ENCODE measurements at regions not wholly inside any gene's neighbourhood (a gene's known extent, or its start where the extent isn't known, plus 50 kb on each side); places are given as distances from the start of the nearest gene placed in this dataset.
A peak's percentile ranks its signal among the peaks of the same experiment; 100 is the strongest.

DNA sequence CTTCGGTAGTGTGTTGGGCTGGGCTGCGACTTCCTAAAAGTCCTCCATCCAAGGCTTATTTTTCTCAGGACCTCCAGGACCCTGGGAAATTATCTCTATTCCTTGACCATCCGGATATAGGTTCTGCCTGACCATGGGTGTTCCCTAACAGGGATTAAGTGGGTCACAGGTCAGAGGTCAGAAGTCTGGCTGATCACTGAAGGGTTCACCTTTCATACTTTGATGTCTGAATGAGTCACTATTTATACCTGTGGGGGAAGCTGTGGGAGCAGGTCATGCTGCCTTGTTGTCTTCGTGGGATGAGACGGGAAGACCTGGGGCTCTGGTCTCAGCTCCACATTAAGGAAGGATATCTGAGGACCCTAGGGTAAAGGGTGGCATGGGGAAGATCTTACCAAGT is 65.0 kb upstream of the ETV3 start:
- Histone ChIP-seq H3K4me3 (ENCODE audit: low read length) (no peak overlapping the region), H3K9me3 (ENCODE audit: control insufficient read depth, low read length) (no peaks in the 10 kb centered on the region), H3K27ac (ENCODE audit: low read depth, low read length) (no peak overlapping the region), H3K4me1 (ENCODE audit: control insufficient read depth, insufficient read depth, low read length) (no peaks in the 10 kb centered on the region), H3K9ac (ENCODE audit: extremely low read depth, low read length, poor library complexity, severe bottlenecking) (no peak overlapping the region), H3K36me3 (ENCODE audit: control insufficient read depth, insufficient read depth, low read length) (no peaks in the 10 kb centered on the region), H3K27me3 (ENCODE audit: control insufficient read depth, insufficient read depth, low read length, poor library complexity, severe bottlenecking) (no peaks in the 10 kb centered on the region)
- no peak overlapping the region for H3K4me3 Mint-ChIP-seq
- DNase-seq: peak; percentile 23
- no peaks in the 10 kb centered on the region for H3K9me3 Mint-ChIP-seq
- peaks cover 9% of the 10 kb centered on the region for H3K4me1 Mint-ChIP-seq
- TF ChIP-seq, protein P1, sequence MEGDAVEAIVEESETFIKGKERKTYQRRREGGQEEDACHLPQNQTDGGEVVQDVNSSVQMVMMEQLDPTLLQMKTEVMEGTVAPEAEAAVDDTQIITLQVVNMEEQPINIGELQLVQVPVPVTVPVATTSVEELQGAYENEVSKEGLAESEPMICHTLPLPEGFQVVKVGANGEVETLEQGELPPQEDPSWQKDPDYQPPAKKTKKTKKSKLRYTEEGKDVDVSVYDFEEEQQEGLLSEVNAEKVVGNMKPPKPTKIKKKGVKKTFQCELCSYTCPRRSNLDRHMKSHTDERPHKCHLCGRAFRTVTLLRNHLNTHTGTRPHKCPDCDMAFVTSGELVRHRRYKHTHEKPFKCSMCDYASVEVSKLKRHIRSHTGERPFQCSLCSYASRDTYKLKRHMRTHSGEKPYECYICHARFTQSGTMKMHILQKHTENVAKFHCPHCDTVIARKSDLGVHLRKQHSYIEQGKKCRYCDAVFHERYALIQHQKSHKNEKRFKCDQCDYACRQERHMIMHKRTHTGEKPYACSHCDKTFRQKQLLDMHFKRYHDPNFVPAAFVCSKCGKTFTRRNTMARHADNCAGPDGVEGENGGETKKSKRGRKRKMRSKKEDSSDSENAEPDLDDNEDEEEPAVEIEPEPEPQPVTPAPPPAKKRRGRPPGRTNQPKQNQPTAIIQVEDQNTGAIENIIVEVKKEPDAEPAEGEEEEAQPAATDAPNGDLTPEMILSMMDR (conservative IDR thresholded peaks at IDR 0.05): no peak
- H3K36me3 Mint-ChIP-seq (ENCODE audit: low read depth): no peaks in the 10 kb centered on the region
- H3K27ac Mint-ChIP-seq: no peak overlapping the region
- H3K27me3 Mint-ChIP-seq (ENCODE audit: insufficient read depth): no peaks in the 10 kb centered on the region
- 93 to 97% methylated on average over 5 of the region's 5 CpGs for WGBS, 2 experiments (ENCODE audit: insufficient coverage in 1 of 2, insufficient read length in 1 of 2)

DNA sequence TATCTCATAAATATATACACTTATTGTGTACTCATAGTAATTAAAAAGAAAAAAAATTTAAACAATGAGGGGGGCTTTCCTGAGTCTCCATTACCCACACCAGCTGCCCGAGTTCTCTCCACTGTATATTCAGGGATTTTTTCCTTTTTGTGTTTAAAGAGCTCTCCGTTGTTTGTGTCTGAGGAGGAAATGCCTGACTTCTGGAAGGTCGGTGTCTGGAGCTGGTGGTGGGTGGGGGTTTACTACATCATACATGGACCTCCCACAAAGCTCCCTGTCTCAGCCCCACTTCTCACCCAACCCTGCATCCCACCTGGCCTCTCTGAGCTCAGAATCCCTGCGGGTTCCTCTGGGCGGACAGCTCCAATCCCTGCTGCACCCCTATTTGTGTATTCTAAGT is 64.1 kb upstream of the ETV3 start:
- no peak overlapping the region for H3K4me3 ChIP-seq (ENCODE audit: low read length)
- 83 to 89% methylated on average over 3 of the region's 5 CpGs for WGBS, 2 experiments (ENCODE audit: insufficient coverage in 1 of 2, insufficient read length in 1 of 2)
- H3K9me3 Mint-ChIP-seq: no peaks in the 10 kb centered on the region
- no peak overlapping the region for H3K4me3 Mint-ChIP-seq
- peak; percentile 12 for DNase-seq
- no peak overlapping the region for H3K9ac ChIP-seq (ENCODE audit: extremely low read depth, low read length, poor library complexity, severe bottlenecking)
- no peak overlapping the region for H3K27ac Mint-ChIP-seq
- no peaks in the 10 kb centered on the region for H3K36me3 Mint-ChIP-seq (ENCODE audit: low read depth)
- no peaks in the 10 kb centered on the region for H3K36me3 ChIP-seq (ENCODE audit: control insufficient read depth, insufficient read depth, low read length)
- no peaks in the 10 kb centered on the region for H3K9me3 ChIP-seq (ENCODE audit: control insufficient read depth, low read length)
- peaks cover 16% of the 10 kb centered on the region for H3K4me1 Mint-ChIP-seq
- H3K27ac ChIP-seq (ENCODE audit: low read depth, low read length): no peak overlapping the region
- TF ChIP-seq, protein P1 (conservative IDR thresholded peaks at IDR 0.05): no peak
- H3K27me3 ChIP-seq (ENCODE audit: control insufficient read depth, insufficient read depth, low read length, poor library complexity, severe bottlenecking): no peaks in the 10 kb centered on the region
- no peaks in the 10 kb centered on the region for H3K27me3 Mint-ChIP-seq (ENCODE audit: insufficient read depth)
- H3K4me1 ChIP-seq (ENCODE audit: control insufficient read depth, insufficient read depth, low read length): no peaks in the 10 kb centered on the region

DNA sequence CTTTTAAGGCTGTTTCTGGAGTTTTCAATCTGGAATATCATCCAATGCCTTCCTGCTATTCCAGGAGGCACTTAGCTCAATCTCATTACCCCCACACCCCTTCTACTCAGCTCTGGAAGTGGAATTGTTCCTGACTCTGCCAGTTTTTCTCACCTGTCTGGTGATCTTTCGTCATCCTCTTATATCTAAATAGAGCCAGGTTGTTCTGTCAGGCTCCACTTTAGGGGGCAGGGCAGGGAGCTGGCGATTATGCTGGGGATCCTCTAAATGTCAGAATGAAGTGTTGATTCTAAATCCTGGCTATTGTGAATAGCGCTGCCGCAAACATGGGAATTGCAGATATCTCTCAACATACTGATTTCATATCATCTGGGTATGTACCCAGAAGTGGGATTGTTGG is 63.6 kb upstream of the ETV3 start:
- TF ChIP-seq, protein P1 (conservative IDR thresholded peaks at IDR 0.05): no peak
- no peaks in the 10 kb centered on the region for H3K27me3 ChIP-seq (ENCODE audit: control insufficient read depth, insufficient read depth, low read length, poor library complexity, severe bottlenecking)
- peak; percentile 19 for DNase-seq
- H3K9ac ChIP-seq (ENCODE audit: extremely low read depth, low read length, poor library complexity, severe bottlenecking): no peak overlapping the region
- H3K27ac ChIP-seq (ENCODE audit: low read depth, low read length): no peak overlapping the region
- H3K4me3 Mint-ChIP-seq: no peak overlapping the region
- WGBS, 2 experiments (ENCODE audit: insufficient coverage in 1 of 2, insufficient read length in 1 of 2): 85 to 99% methylated on average over 3 to 4 of the region's 4 CpGs
- no peaks in the 10 kb centered on the region for H3K9me3 Mint-ChIP-seq
- H3K27me3 Mint-ChIP-seq (ENCODE audit: insufficient read depth): no peaks in the 10 kb centered on the region
- no peaks in the 10 kb centered on the region for H3K4me1 ChIP-seq (ENCODE audit: control insufficient read depth, insufficient read depth, low read length)
- peaks cover 16% of the 10 kb centered on the region for H3K4me1 Mint-ChIP-seq
- H3K36me3 ChIP-seq (ENCODE audit: control insufficient read depth, insufficient read depth, low read length): no peaks in the 10 kb centered on the region
- no peaks in the 10 kb centered on the region for H3K9me3 ChIP-seq (ENCODE audit: control insufficient read depth, low read length)
- H3K27ac Mint-ChIP-seq: no peak overlapping the region
- H3K4me3 ChIP-seq (ENCODE audit: low read length): no peak overlapping the region
- H3K36me3 Mint-ChIP-seq (ENCODE audit: low read depth): no peaks in the 10 kb centered on the region

Data from endodermal cell (in vitro differentiated cells).